Adipose tissue (tissue), 3 donors: ENCODE measurements at regions not wholly inside any gene's neighbourhood (a gene's known extent, or its start where the extent isn't known, plus 50 kb on each side); places are given as distances from the start of the nearest gene placed in this dataset.
"Not testable (repeated sequence)": the region's sequence is repeated elsewhere in the genome, so short reads cannot be mapped to it uniquely, and the experiment has no call there.

ENCODE experiments used
- H3K27ac ChIP-seq: one replicate; pipeline ENCODE4 v1.5.1; 2013; ENCODE audit warnings: low read depth, low read length
- WGBS, 3 donors: extraction: QIAGEN DNeasy Blood & Tissue Kit; methylation state at CpG; one replicate each; pipeline ENCODE4 v1.1.7; 2013; 5-methylcytosine and 5-hydroxymethylcytosine counted together
- donor health status: healthy with polysubstance abuse.
- donor health status: Bipolar disorder and iron deficiency.
- donor health status: healthy.

DNA sequence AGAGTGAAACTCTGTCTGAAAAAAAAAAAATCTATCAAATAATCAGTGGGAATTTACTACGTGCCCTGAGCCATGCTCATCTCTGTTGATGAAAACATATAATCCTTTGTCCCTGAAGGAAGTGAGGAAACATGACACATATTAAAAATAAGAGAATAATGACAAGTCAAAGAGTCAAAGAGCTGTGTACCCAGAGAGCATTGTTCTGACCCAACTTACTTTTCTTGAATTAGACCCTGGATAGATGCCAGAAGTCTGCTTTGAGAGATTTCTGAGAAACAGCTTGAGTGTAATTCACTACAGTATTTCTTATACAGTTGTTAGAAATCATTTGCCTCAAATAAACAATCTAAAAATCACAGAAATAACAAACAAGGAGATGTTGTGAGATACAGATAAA lies 490.0 kb upstream of the PIK3R1 start:
- H3K27ac ChIP-seq, result no peak overlapping the region
- WGBS, 3 donors, result 75 to 82% (median 80%) methylated on average over 1 of the region's 1 CpG

DNA sequence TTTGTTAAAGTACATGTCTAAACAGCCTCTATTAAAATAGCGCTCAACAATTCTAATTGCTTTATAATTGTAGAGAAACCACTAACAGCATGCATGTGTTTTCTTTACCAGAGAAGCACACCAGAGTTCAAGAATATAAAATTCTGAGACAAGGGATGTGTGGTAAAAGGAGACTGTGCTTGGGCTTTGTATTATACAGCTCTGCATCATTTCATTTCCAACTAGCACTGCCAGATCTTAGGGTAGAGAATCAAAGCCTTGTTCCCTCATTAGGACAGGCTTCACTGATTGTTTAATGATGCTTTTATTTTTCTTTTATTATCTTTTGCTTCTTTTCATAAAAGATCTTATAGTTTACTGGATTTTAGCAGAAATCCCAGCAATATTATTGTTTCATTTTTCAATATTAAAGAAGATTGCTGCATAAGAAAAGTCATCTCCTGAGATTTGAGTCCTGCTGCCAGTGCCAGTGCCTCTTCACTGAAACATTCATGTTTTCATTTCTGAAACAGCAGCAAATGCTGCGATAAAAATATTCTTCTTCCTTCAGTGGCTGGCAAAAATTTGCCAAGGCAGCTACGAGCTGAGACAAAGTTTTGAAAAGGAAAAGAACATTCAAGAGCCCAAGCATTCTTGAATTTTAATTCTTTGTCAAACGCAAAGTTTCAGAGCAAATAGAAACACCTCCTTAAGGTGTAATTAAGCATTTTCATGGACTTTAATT lies 491.0 kb upstream of the PIK3R1 start:
- WGBS, 3 donors, result 71 to 75% (median 74%) methylated on average over 4 of the region's 4 CpGs
- H3K27ac ChIP-seq, result no peak overlapping the region

GRCh38 chr5:67723873-67724272 lies 491.7 kb upstream of the PIK3R1 start:
- WGBS, 3 donors, result 68 to 79% (median 78%) methylated on average over 1 of the region's 1 CpG
- no peak overlapping the region for H3K27ac ChIP-seq

DNA sequence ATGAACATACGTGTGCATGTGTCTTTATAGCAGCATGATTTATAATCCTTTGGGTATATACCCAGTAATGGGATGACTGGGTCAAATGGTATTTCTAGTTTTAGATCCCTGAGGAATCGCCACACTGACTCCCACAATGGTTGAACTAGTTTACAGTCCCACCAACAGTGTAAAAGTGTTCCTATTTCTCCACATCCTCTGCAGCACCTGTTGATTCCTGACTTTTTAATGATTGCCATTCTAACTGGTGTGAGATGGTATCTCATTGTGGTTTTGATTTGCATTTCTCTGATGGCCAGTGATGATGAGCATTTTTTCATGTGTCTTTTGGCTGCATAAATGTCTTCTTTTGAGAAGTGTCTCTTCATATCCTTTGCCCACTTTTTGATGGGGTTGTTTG lies 493.0 kb upstream of the PIK3R1 start:
- not testable (repeated sequence) for H3K27ac ChIP-seq

DNA sequence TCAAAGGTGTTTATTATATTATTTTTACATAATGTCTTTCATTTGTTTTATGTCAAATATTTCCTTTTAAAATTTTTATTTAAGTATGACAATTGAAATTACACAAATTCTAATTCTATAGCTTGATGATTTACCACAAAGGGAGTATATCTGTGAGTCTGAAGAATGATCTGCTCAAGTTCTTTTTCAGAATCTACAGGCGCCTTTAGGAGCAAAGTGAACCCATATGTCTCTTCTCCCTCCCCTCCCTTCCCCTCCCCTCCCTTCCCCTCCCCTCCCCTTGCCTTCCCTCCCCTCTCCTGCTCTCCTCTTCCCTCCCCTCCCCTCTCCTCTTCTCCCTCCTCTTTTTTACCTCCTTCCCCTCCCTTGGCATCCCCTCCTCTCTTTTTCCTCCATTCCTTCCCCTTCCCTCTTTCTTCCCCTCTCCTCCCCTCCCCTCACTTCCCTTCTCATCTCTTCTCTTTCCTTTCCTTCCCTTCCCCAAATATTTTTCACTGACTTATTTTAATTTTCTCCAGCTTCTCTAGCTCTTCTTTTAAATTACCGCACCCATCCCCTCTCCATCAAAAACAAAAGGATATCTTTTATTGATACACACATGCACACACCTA lies 495.3 kb upstream of the PIK3R1 start:
- 80 to 91% (median 91%) methylated on average over 2 of the region's 2 CpGs for WGBS, 3 donors

More for the DNA sequence above, 493.0 kb upstream of the PIK3R1 start:
- WGBS, 3 donors, result 73 to 96% (median 92%) methylated on average over 2 of the region's 2 CpGs

GRCh38 chr5:67702008-67702407 lies 505.4 kb upstream of the CD180 start:
- H3K27ac ChIP-seq, result no peak overlapping the region

More for the DNA sequence above, 495.3 kb upstream of the PIK3R1 start:
- no peak overlapping the region for H3K27ac ChIP-seq

DNA sequence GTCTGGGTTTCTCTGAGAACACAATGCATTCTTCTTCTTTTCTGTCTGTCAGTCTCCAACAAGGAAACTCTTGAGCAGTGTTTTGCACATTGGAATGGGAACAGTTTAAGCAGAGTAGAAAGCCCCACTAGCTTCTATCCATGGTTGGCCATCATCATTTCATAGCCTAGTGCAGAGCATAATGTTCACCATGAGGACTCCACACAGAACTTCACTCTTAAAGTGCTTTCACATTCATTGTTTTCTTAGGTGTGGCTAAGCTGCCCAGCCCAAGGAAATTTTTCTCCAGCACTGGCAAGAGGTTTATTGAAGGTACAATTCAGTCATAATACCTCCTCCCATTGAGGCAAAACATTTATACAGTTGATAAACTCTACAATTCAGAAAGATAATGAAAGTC lies 503.0 kb upstream of the CD180 start:
- no peak overlapping the region for H3K27ac ChIP-seq

- H3K27ac ChIP-seq, result no peak overlapping the region
- WGBS, 3 donors, result 84 to 95% (median 91%) methylated on average over 1 of the region's 1 CpG
Measured at GRCh38 chr5:67696446-67696845, 499.8 kb upstream of the CD180 start.

GRCh38 chr5:67695369-67695768 lies 498.8 kb upstream of the CD180 start:
- WGBS, 3 donors, result 88 to 92% (median 88%) methylated on average over 1 of the region's 1 CpG
- no peak overlapping the region for H3K27ac ChIP-seq

GRCh38 chr5:67694810-67695191 lies 498.2 kb upstream of the CD180 start:
- 64 to 85% (median 82%) methylated on average over 3 of the region's 3 CpGs for WGBS, 3 donors
- H3K27ac ChIP-seq, result no peak overlapping the region

- H3K27ac ChIP-seq, result no peak overlapping the region
- WGBS, 3 donors, result 46 to 70% (median 61%) methylated on average over 6 of the region's 6 CpGs
Measured at GRCh38 chr5:67693956-67694809, 497.6 kb upstream of the CD180 start.

GRCh38 chr5:67686746-67687145 lies 490.1 kb upstream of the CD180 start:
- 52 to 64% (median 61%) methylated on average over 1 of the region's 1 CpG for WGBS, 3 donors
- no peak overlapping the region for H3K27ac ChIP-seq

DNA sequence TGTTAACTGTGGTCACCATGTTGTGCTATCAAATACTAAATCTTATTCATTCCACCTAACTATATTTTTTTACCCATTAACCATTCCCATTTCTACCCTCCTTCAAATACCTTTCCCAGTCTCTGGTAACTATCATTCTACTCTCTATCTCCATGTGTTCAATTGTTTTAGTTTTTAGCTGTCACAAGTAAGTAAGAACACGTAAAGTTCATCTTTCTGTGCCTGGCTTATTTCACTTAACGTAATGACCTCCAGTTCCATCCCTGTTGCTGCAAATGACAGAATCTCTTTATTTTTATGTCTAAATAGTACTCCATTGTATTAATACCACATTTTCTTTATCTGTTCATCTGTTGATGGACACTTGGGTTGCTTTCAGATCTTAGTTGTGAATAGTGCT lies 485.1 kb upstream of the CD180 start:
- H3K27ac ChIP-seq, result no peak overlapping the region
- 92 to 99% (median 96%) methylated on average over 2 of the region's 2 CpGs for WGBS, 3 donors

DNA sequence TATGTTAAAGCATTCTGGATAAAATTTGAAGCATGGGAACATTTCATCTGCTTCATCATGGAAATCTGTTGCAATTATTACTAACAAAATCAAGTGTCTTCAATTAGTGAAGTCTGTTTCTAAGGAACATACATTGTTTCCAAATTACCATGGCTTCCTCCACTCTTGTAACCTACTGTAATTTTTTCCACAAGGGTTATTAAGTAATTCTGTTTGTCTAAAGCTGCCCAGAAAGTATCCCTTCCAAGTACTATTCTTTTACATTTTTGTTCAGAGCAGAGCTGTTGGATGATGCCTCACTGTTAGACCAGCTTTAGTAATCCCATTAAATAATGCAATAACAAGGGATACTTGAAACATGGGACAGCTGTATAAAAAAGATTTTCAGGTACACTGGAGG lies 483.5 kb upstream of the CD180 start:
- H3K27ac ChIP-seq, result no peak overlapping the region

DNA sequence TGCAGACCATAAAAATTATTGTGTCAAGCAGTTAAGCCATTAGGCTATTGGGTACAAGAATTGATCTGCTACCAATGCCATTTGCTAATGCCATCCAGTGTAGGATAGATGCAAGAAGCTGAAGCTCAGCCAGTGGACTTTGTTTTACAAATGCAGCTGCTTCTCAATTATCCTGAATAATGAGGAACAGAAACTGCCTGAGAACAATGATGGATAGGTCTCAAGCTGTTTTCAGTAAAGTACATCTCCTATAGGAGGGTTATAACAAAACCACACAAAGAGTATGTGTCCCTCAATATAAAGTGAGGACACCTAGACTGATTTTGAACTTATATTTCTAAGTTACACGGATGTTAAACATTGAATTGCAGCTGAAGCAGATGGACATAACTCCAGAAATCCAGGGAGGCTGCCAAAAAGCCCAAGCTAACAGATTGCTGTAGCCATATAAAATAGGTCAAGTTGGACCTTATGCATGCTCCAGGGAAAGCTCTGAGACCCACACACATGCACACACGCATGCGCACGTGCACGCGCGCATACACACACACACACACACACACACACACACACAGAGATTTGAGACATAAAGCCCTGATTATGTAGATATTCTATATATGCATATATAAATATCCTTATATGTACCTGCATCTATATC lies 482.7 kb upstream of the CD180 start:
- no peak overlapping the region for H3K27ac ChIP-seq
- 89 to 94% (median 92%) methylated on average over 7 of the region's 7 CpGs for WGBS, 3 donors

- no peak overlapping the region for H3K27ac ChIP-seq
- 91 to 93% (median 93%) methylated on average over 3 of the region's 3 CpGs for WGBS, 3 donors
Measured at GRCh38 chr5:67678594-67678993, 482.0 kb upstream of the CD180 start.

DNA sequence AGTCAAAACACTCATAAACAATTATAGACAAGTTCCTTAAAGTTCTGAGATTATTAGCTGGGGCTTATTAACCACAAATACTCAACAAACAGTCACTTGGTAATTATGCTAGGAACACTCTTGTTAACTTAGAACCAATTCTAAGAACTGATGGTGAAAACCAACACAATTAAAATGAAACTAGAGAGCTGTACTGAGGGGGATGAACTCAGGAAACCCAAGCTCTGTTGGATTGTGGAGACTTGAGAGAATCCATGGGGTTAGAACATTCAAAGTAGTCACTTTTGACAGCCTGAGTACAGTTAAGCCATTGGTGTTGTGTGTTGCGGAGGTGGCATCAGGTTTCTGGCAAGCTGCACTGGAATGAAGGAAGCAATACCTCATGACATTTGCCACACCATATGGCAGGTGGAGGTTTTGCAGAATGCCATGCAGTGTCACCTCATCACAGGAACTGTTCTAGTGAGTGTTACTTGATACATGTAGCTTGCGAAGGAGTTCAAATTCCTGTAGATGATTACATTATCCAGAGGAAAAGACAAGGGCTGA lies 480.9 kb upstream of the CD180 start:
- no peak overlapping the region for H3K27ac ChIP-seq
- 87 to 97% (median 93%) methylated on average over 2 of the region's 2 CpGs for WGBS, 3 donors

DNA sequence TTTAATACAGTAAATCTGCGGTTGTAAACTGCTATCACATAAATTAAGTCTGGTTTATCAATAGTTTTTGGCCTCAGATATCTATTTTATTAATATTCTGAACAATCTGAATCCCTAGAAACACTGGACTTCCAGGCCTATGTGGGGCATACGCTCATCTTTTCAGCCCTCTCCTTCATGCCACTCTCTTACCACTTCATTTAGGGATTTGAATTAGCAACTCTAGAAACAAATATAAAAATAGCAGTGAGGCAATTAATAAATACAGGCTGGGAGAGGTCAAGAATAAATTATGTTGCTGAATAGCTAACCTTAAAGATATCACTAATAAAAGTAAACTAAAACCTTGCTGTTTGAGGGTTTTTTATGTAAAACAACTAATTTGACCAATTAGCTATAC lies 480.3 kb upstream of the CD180 start:
- WGBS, 3 donors, result 87 to 95% (median 91%) methylated on average over 2 of the region's 2 CpGs
- no peak overlapping the region for H3K27ac ChIP-seq

DNA sequence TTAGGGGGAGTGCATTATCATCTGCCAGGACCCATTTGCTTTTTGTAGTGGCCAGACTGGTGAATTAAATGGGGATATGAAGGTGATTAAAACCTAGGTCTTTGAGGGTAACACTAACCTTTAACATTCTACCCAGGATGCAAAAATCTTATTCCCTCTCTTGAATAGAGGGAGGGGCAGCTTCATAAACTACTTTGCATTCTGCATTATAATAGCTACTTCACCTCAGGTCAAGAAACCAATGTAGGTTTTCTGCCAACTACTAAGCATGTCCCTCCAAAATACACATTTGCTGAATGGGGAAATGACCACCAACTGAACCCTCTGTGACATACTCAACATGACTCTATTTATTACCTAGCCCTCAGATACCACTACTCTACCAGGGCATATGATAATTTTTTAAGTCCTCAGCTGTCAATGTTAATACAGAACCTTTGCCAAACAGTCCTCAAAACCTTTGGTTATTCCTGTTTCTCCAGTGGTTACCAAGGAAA lies 477.6 kb upstream of the CD180 start:
- H3K27ac ChIP-seq, result no peak overlapping the region
